C4-2B (cell line): ENCODE measurements at regions not wholly inside any gene's neighbourhood (a gene's known extent, or its start where the extent isn't known, plus 50 kb on each side); places are given as distances from the start of the nearest gene placed in this dataset.

Experiments used
- ZFX ChIP-seq: fragments of 450-650 bp; IDR thresholded peaks from 2 replicates; pipeline ENCODE4 v1.6.1; 2017
- TF ChIP-seq, protein P1 (sequence below): fragments of 450-650 bp; conservative IDR thresholded peaks from 2 replicates; pipeline ENCODE4 v1.5.1; 2017; ENCODE audit warnings: mild to moderate bottlenecking

DNA sequence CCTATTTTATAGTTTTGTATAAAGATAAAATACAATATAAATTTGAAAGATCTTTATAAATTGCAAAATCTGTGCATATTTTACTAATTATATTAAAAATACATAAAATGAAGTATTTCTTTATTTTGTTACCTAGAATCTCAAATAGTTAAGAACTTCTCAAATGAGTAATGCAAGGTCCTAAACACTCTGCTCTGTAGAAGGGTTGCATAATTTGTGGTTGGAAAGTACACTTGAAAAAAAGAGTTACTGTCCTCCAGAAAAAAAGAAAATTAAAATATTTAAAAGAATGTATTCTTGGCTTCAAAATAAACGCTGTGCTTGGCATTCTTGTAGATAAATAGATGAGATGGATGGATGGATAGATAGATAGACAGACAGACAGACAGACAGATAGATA, 428.8 kb upstream of the CDH6 start:
- TF ChIP-seq, protein P1, sequence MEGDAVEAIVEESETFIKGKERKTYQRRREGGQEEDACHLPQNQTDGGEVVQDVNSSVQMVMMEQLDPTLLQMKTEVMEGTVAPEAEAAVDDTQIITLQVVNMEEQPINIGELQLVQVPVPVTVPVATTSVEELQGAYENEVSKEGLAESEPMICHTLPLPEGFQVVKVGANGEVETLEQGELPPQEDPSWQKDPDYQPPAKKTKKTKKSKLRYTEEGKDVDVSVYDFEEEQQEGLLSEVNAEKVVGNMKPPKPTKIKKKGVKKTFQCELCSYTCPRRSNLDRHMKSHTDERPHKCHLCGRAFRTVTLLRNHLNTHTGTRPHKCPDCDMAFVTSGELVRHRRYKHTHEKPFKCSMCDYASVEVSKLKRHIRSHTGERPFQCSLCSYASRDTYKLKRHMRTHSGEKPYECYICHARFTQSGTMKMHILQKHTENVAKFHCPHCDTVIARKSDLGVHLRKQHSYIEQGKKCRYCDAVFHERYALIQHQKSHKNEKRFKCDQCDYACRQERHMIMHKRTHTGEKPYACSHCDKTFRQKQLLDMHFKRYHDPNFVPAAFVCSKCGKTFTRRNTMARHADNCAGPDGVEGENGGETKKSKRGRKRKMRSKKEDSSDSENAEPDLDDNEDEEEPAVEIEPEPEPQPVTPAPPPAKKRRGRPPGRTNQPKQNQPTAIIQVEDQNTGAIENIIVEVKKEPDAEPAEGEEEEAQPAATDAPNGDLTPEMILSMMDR = no peak
- TF ChIP-seq ZFX = no peak
